Caki2 (cell line): ENCODE measurements at regions not wholly inside any gene's neighbourhood (a gene's known extent, or its start where the extent isn't known, plus 50 kb on each side); places are given as distances from the start of the nearest gene placed in this dataset.

Experiments
- DNase-seq: peaks from one replicate; pipeline ENCODE4 v3.0.0-alpha.2; 2015; ENCODE audit warnings: low read depth
- in situ Hi-C: cut with HindIII; loops from 2 replicates; pipeline ENCODE4 v1.10.0; 2016; ENCODE audit warnings: low sequenced_read_pairs, low pct_unique_long_range_greater_than_20kb, mixed read lengths

DNA sequence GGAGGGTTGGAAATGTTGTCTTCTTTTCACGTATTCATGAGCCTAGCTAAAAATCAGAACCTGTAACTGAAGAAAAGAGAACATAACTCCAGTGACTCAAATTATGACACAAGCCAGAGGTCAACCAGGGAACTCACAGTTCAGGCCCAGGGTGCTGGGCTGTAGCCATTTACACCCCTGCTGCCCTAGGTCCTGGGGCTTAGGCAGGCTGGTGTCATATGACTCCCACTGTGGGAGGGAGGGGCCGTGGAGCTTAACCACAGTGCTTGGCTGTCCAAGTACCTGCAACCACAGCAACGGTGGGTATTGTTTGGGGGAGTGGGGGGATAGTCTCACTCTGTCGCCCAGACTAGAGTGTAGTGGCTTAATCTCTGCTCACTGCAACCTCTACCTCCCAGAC is 71.1 kb upstream of the AMZ2 start:
- in situ Hi-C loops, result no loop called here
- no peak for DNase-seq

- in situ Hi-C loops, result no loop called here
Measured at GRCh38 chr17:68178831-68179230, 69.0 kb upstream of the AMZ2 start.

GRCh38 chr17:68179236-68179925 is 68.5 kb upstream of the AMZ2 start:
- no peak for DNase-seq
- in situ Hi-C loops, result no loop called here

More at GRCh38 chr17:68178831-68179230, 69.0 kb upstream of the AMZ2 start:
- no peak for DNase-seq

- DNase-seq, result no peak
- in situ Hi-C loops, result no loop called here
Measured at GRCh38 chr17:68179926-68180285, 67.9 kb upstream of the AMZ2 start.

- in situ Hi-C loops, result no loop called here
- peak; percentile 49 for DNase-seq
Measured at GRCh38 chr17:68182011-68182306, 65.9 kb upstream of the AMZ2 start.

DNA sequence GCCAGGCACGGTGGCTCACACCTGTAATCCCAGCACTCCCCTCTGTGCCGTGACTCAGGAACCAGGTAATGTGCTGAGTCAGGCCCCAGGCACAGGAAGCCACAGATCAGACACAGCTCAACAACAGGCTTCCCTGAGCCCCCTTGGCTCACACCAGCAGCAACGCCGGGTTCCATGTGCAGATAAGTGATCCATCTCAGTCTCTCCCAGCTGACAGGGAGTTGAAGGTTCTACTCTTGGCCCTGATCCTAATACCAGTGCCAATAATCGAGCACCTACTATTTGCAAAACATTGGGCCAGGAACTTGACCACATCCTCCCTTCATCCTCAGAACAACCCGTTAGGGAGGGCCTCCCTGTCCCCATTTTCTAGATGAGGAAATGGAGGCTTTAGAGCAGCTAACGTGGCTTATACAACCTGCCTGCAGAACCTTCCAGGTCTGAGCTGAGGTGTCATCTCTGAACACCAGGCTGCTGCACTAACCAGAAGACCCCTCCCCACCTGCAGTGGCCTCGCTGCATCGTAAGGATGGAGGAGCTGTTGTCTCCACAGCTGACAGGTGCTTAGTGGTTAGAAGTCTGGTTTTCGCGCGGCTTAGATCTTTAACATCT is 64.8 kb upstream of the AMZ2 start:
- DNase-seq, result no peak
- in situ Hi-C loops, result no loop called here

DNA sequence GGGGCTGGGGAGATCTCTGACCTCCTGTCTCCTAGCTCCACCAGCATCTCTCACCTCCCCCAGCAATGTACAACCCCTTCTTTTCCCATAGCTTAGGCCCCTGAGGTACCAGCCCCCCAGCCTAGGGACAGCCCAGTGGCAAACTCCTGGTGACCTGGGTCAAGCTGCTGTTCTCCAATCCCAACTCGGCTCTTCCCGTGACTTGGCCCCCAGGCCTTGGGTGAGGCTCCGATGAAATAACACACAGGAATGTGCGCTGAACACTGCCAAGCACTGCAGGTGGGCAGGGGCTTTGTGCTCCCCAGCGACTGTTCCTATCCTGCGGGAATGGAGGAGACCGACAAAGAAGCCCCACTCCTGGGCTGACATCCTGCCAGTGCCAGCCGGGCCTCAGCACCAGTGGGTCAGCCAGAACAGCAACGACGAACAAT is 63.7 kb upstream of the AMZ2 start:
- DNase-seq, result no peak
- in situ Hi-C loops, result no loop called here

DNA sequence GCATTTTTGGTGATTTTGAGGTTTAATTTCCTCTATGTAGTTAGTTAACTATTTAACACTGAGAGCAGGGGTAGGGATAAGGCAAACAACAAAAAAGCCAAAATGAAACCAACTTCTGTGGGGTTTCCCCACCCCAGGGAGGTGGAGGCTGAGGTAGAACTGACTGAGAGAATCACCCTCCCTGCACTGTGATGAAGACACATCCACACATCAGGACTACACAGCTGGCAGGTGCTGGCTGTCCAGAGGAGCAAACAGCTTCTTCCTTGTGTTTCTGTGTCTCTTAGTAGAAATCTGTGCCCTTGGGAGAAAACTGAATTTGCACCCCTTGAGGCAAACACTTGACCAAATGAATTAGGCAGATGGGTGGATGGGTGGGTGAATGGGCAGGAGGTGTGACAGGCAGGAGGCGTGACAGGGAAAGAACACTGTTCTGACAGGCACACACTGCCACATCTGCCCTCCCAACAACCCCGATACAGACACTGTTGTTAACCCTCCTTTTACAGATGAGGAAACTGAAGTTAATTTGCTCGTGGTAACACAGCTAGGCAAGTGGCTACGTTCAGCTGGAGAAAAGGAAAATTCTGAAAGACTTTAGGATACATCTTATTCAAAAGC is 62.9 kb upstream of the AMZ2 start:
- in situ Hi-C loops, result no loop called here
- DNase-seq, result no peak

GRCh38 chr17:68185820-68186219 is 62.0 kb upstream of the AMZ2 start:
- in situ Hi-C loops, result no loop called here
- no peak for DNase-seq

- in situ Hi-C loops, result no loop called here
Measured at GRCh38 chr17:68190495-68190894, 57.3 kb upstream of the AMZ2 start.

GRCh38 chr17:68195667-68196393 is 52.0 kb upstream of the AMZ2 start:
- in situ Hi-C loops, result no loop called here
- no peak for DNase-seq

More at GRCh38 chr17:68190495-68190894, 57.3 kb upstream of the AMZ2 start:
- DNase-seq, result no peak

- in situ Hi-C loops, result no loop called here
- no peak for DNase-seq
Measured at GRCh38 chr17:68196394-68197090, 51.3 kb upstream of the AMZ2 start.

GRCh38 chr17:68197091-68197996 is 50.5 kb upstream of the AMZ2 start:
- in situ Hi-C loops, result no loop called here
- DNase-seq, result no peak

DNA sequence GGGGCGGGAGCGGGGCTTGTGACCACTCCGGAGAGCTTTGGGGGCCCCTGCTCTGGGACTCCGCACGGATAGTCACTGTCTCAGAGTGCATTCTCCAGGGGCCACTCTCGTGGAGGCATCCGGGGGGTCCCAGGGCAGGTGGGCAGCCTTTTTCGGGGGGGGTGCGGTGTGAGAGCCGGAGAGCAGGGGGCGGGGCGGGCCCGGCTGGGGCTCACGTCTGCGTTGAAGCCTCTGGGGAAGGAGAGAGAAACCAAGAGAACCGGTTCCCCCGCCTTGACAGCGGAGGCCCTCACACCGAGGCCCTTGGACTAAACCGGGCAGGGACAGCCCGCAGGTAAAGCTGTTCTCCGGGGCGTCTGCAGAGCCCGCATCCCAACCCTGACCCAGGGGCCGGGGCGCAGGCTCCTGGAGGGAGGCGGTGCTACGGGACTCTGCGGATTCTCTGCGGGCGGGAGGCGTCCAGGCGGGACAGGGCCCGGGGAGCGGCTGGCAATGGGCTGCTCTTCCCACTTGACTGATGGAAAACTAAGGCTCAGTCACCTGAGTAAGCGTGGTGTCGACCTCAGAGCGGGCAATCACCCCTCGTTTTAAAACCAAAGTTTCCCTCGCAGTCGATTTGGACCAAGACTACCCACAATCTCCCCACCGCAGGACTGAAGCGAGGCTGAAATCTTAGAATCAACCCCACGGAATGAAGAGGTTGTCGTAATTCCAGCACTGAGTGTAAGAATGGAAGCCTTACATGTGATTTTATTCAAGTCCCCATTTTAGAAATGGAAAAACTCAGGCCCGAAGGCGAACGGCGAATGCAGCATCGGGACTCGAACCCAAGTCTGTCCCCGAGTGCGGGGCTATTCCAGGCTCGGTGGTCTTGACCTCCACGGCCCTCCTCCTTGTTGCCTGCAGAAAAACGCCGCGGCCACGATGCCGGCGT is 49.6 kb upstream of the AMZ2 start:
- in situ Hi-C loops, result no loop called here
- DNase-seq, result no peak
